ENCODE measurements at regions not wholly inside any gene's neighbourhood (a gene's known extent, or its start where the extent isn't known, plus 50 kb on each side); places are given as distances from the start of the nearest gene placed in this dataset.

- no peak for DNase-seq (ENCODE audit: low read depth, low spot score)
These were observed 423.4 kb downstream of the FOXO1 start for GRCh38 chr13:40243047-40243446.

GRCh38 chr13:40243982-40244381 lies 422.5 kb downstream of the FOXO1 start:
- DNase-seq (ENCODE audit: low read depth, low spot score): no peak

GRCh38 chr13:40245567-40245966 lies 420.9 kb downstream of the FOXO1 start:
- no peak for DNase-seq (ENCODE audit: low read depth, low spot score)

- DNase-seq (ENCODE audit: low read depth, low spot score): no peak
These were observed 418.6 kb downstream of the FOXO1 start for GRCh38 chr13:40247845-40248244.

- DNase-seq (ENCODE audit: low read depth, low spot score): no peak
These were observed 415.0 kb downstream of the FOXO1 start for GRCh38 chr13:40251343-40252032.

- no peak for DNase-seq (ENCODE audit: low read depth, low spot score)
These were observed 414.2 kb downstream of the FOXO1 start for GRCh38 chr13:40252241-40252640.

- DNase-seq (ENCODE audit: low read depth, low spot score): no peak
These were observed 413.8 kb downstream of the FOXO1 start for GRCh38 chr13:40252676-40253075.

- DNase-seq (ENCODE audit: low read depth, low spot score): no peak
These were observed 412.0 kb downstream of the FOXO1 start for GRCh38 chr13:40254394-40254793.

- DNase-seq (ENCODE audit: low read depth, low spot score): no peak
These were observed 410.9 kb downstream of the FOXO1 start for GRCh38 chr13:40255551-40255950.

GRCh38 chr13:40259899-40260298 lies 406.5 kb downstream of the FOXO1 start:
- DNase-seq (ENCODE audit: low read depth, low spot score): no peak

- DNase-seq (ENCODE audit: low read depth, low spot score): no peak
These were observed 405.1 kb downstream of the FOXO1 start for GRCh38 chr13:40261336-40261735.

GRCh38 chr13:40261947-40262346 lies 404.5 kb downstream of the FOXO1 start:
- no peak for DNase-seq (ENCODE audit: low read depth, low spot score)

GRCh38 chr13:40269086-40269485 lies 397.4 kb downstream of the FOXO1 start:
- no peak for DNase-seq (ENCODE audit: low read depth, low spot score)

- no peak for DNase-seq (ENCODE audit: low read depth, low spot score)
These were observed 395.7 kb downstream of the FOXO1 start for GRCh38 chr13:40270726-40271125.

GRCh38 chr13:40271271-40271885 lies 395.1 kb downstream of the FOXO1 start:
- no peak for DNase-seq (ENCODE audit: low read depth, low spot score)

- DNase-seq (ENCODE audit: low read depth, low spot score): peak; percentile 18
These were observed 394.3 kb downstream of the FOXO1 start for GRCh38 chr13:40271931-40272775.

GRCh38 chr13:40272776-40273139 lies 393.7 kb downstream of the FOXO1 start:
- DNase-seq (ENCODE audit: low read depth, low spot score): no peak

- no peak for DNase-seq (ENCODE audit: low read depth, low spot score)
These were observed 393.0 kb downstream of the FOXO1 start for GRCh38 chr13:40273253-40274025.

- no peak for DNase-seq (ENCODE audit: low read depth, low spot score)
These were observed 392.3 kb downstream of the FOXO1 start for GRCh38 chr13:40274103-40274502.

- no peak for DNase-seq (ENCODE audit: low read depth, low spot score)
These were observed 391.3 kb downstream of the FOXO1 start for GRCh38 chr13:40275155-40275554.

GRCh38 chr13:40275636-40276035 lies 390.8 kb downstream of the FOXO1 start:
- no peak for DNase-seq (ENCODE audit: low read depth, low spot score)

- DNase-seq (ENCODE audit: low read depth, low spot score): no peak
These were observed 382.8 kb downstream of the FOXO1 start for GRCh38 chr13:40283666-40284065.

Measured in brain pericyte (primary cell).